GM12892 (cell line): ENCODE measurements at regions not wholly inside any gene's neighbourhood (a gene's known extent, or its start where the extent isn't known, plus 50 kb on each side); places are given as distances from the start of the nearest gene placed in this dataset.

ENCODE experiments used
- POLR2A ChIP-seq: IDR thresholded peaks from 2 replicates; pipeline ENCODE4 v1.6.1; 2011; ENCODE audit warnings: low read depth, low read length, control low read depth
- POLR2AphosphoS5 ChIP-seq: IDR thresholded peaks from 2 replicates; pipeline ENCODE4 v1.6.1; 2011; ENCODE audit warnings: low read depth, low read length, control low read depth
- TAF1 ChIP-seq: IDR thresholded peaks from 2 replicates; pipeline ENCODE4 v1.6.1; 2011; ENCODE audit warnings: low read depth, mild to moderate bottlenecking, control low read depth, low read length, borderline replicate concordance

DNA sequence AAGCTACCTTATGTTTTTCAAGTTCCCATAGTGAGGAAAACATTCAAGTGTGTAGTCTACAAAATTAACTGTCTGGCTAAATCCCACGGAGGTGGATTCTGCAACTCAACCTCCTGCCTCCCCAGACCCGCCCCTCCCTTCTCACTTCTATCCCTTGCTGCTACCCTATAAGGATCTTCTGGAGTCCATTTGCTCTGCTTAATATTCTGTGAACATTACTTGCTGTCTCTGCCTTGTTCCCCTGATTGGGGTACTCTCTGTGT, 163.2 kb downstream of the KCNE4 start:
- no peak for TF ChIP-seq TAF1
- no peak for TF ChIP-seq POLR2A
- no peak for TF ChIP-seq POLR2AphosphoS5
